ENCODE measurements at regions not wholly inside any gene's neighbourhood (a gene's known extent, or its start where the extent isn't known, plus 50 kb on each side); places are given as distances from the start of the nearest gene placed in this dataset.

DNA sequence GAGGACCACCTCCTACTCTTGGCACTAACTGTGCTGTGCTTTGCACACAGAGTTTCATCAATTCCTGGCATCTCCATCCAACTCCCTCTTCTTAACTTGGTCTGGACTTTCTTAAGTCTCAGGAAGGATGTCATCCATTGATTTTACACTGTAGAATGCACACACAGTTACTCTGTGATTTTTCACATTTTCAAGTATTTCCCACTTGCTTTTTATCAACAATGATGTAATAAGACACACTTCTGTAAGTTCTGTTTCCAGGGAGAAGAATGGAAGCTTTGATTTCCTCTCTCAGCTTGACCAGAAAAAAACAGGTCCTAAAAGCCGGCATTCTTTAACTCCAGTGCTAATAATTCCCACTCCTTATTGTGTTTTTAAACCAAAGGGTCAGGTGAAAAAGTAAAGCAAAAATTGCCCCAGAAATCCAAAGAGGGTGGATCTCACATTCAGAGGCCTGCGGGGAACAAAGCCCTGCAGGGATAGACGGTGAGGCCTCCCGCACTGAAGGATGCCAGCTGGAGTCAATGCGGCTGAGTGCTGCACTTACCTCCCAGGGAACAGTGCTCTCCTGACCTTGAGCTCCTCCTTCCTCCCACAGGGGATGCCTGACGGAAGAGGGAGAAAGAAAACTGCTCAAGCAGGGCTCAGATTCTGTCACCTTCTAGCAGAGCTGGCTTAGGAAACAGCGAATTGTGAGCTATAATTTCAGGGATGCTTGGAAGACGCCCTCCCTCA, 83.1 kb downstream of the PDCL3 start:
- no peak overlapping the region for H3K4me3 ChIP-seq (ENCODE audit: low read length in 2 of 2)
- H2AFZ ChIP-seq (ENCODE audit: low read length) = peak overlapping the region; percentile 66
- H2AK5ac ChIP-seq (ENCODE audit: low read depth, low read length) = no peak overlapping the region
- H4K8ac ChIP-seq (ENCODE audit: low read depth, low read length) = no peak overlapping the region
- no peaks in the 10 kb centered on the region for H3K27me3 ChIP-seq (ENCODE audit: control insufficient read depth in 3 of 3, insufficient read depth in 3 of 3, low read depth in 1 of 3, low read length in 3 of 3)
- no peak overlapping the region for H3K9ac ChIP-seq (ENCODE audit: low read depth, low read length, poor library complexity)
- no CpG with 5 or more reads among the region's 8 CpGs for WGBS, 2 donors (ENCODE audit: extremely low coverage in 2 of 2, insufficient read length in 2 of 2, insufficient replicate concordance in 1 of 2)
- H3K18ac ChIP-seq (ENCODE audit: low read length) = no peak overlapping the region
- H3K4me1 ChIP-seq (ENCODE audit: control insufficient read depth in 2 of 2, insufficient read depth in 1 of 2, low read depth in 1 of 2, low read length in 2 of 2) = peaks cover 3 to 15% of the 10 kb centered on the region in 2 donors
- H3K4me2 ChIP-seq (ENCODE audit: insufficient read depth, low read length, poor library complexity, severe bottlenecking) = no peak overlapping the region
- DNase-seq (ENCODE audit: low spot score) = no peak
- no peak overlapping the region for H2BK5ac ChIP-seq (ENCODE audit: low read length)
- H3K14ac ChIP-seq (ENCODE audit: low read length) = no peak overlapping the region
- no peak overlapping the region for H4K91ac ChIP-seq (ENCODE audit: low read depth, low read length, poor library complexity)
- H3K36me3 ChIP-seq (replicated peaks in 1 of 2; ENCODE audit: control insufficient read depth in 2 of 2, insufficient read depth in 2 of 2, low read length in 2 of 2) = no peaks in the 10 kb centered on the region
- H3K4ac ChIP-seq (ENCODE audit: low read length) = no peak overlapping the region
- no peak overlapping the region for H3K23ac ChIP-seq (ENCODE audit: low read depth, low read length, poor library complexity)
- no peak overlapping the region for H2BK15ac ChIP-seq (ENCODE audit: low read length)
- H2BK120ac ChIP-seq (ENCODE audit: low read depth, low read length) = no peak overlapping the region
- H3K79me1 ChIP-seq (ENCODE audit: low read depth, low read length) = no peaks in the 10 kb centered on the region
- H3K9me3 ChIP-seq (replicated peaks in 1 of 2; ENCODE audit: control insufficient read depth in 2 of 2, insufficient read depth in 1 of 2, low read depth in 1 of 2, low read length in 2 of 2) = peaks cover 2 to 6% of the 10 kb centered on the region in 2 donors
- no peak overlapping the region for H3K27ac ChIP-seq (replicated peaks; ENCODE audit: low read length)
- no peak overlapping the region for H2BK12ac ChIP-seq (ENCODE audit: low read length)

GRCh38 chr2:100647709-100648108, 84.9 kb downstream of the PDCL3 start:
- H3K36me3 ChIP-seq (replicated peaks in 1 of 2; ENCODE audit: control insufficient read depth in 2 of 2, insufficient read depth in 2 of 2, low read length in 2 of 2) = no peaks in the 10 kb centered on the region
- H3K4me2 ChIP-seq (ENCODE audit: insufficient read depth, low read length, poor library complexity, severe bottlenecking) = no peak overlapping the region
- no peak overlapping the region for H4K8ac ChIP-seq (ENCODE audit: low read depth, low read length)
- no peak overlapping the region for H3K4ac ChIP-seq (ENCODE audit: low read length)
- no peak overlapping the region for H2BK5ac ChIP-seq (ENCODE audit: low read length)
- H2AFZ ChIP-seq (ENCODE audit: low read length) = no peak overlapping the region
- H4K91ac ChIP-seq (ENCODE audit: low read depth, low read length, poor library complexity) = no peak overlapping the region
- WGBS, 2 donors (ENCODE audit: extremely low coverage in 2 of 2, insufficient read length in 2 of 2, insufficient replicate concordance in 1 of 2) = no CpG with 5 or more reads among the region's 1 CpG
- H2BK15ac ChIP-seq (ENCODE audit: low read length) = no peak overlapping the region
- H3K4me1 ChIP-seq (ENCODE audit: control insufficient read depth in 2 of 2, insufficient read depth in 1 of 2, low read depth in 1 of 2, low read length in 2 of 2) = peaks cover 1 to 10% of the 10 kb centered on the region in 2 donors
- no peak overlapping the region for H3K18ac ChIP-seq (ENCODE audit: low read length)
- no peaks in the 10 kb centered on the region for H3K27me3 ChIP-seq (ENCODE audit: control insufficient read depth in 3 of 3, insufficient read depth in 3 of 3, low read depth in 1 of 3, low read length in 3 of 3)
- no peaks in the 10 kb centered on the region for H3K79me1 ChIP-seq (ENCODE audit: low read depth, low read length)
- H2AK5ac ChIP-seq (ENCODE audit: low read depth, low read length) = no peak overlapping the region
- no peak for DNase-seq (ENCODE audit: low spot score)
- no peak overlapping the region for H3K14ac ChIP-seq (ENCODE audit: low read length)
- H3K23ac ChIP-seq (ENCODE audit: low read depth, low read length, poor library complexity) = no peak overlapping the region
- no peak overlapping the region for H3K27ac ChIP-seq (replicated peaks; ENCODE audit: low read length)
- peaks cover 2 to 6% of the 10 kb centered on the region in 2 donors for H3K9me3 ChIP-seq (replicated peaks in 1 of 2; ENCODE audit: control insufficient read depth in 2 of 2, insufficient read depth in 1 of 2, low read depth in 1 of 2, low read length in 2 of 2)
- no peak overlapping the region for H2BK120ac ChIP-seq (ENCODE audit: low read depth, low read length)
- H2BK12ac ChIP-seq (ENCODE audit: low read length) = no peak overlapping the region
- no peak overlapping the region for H3K9ac ChIP-seq (ENCODE audit: low read depth, low read length, poor library complexity)
- H3K4me3 ChIP-seq (ENCODE audit: low read length in 2 of 2) = no peak overlapping the region

DNA sequence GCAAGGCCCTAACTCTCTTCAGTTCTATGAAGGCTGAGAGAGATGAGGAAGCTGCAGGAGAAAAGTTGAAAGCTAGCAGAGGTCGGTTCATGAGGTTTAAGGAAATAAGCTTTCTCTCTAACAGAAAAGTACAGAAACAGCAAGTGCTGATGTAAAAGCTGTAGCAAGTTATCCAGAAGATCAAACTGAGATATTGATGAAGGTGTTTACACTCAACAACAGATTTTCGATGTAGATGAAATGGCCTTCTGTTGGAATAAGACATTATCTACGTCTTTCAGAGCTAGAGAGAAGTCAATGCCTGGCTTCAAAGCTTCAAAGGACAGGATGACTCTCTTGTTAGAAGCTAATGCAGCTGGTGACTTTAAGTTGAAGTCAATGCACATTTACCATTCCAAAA, 87.4 kb downstream of the PDCL3 start:
- no peak overlapping the region for H2AK5ac ChIP-seq (ENCODE audit: low read depth, low read length)
- H4K91ac ChIP-seq (ENCODE audit: low read depth, low read length, poor library complexity) = no peak overlapping the region
- no peak overlapping the region for H3K4me2 ChIP-seq (ENCODE audit: insufficient read depth, low read length, poor library complexity, severe bottlenecking)
- H3K9me3 ChIP-seq (replicated peaks in 1 of 2; ENCODE audit: control insufficient read depth in 2 of 2, insufficient read depth in 1 of 2, low read depth in 1 of 2, low read length in 2 of 2) = peaks cover 2 to 6% of the 10 kb centered on the region in 2 donors
- no peaks in the 10 kb centered on the region for H3K27me3 ChIP-seq (ENCODE audit: control insufficient read depth in 3 of 3, insufficient read depth in 3 of 3, low read depth in 1 of 3, low read length in 3 of 3)
- H3K27ac ChIP-seq (replicated peaks; ENCODE audit: low read length) = no peak overlapping the region
- H2BK15ac ChIP-seq (ENCODE audit: low read length) = no peak overlapping the region
- H2BK120ac ChIP-seq (ENCODE audit: low read depth, low read length) = no peak overlapping the region
- no peak overlapping the region for H3K4ac ChIP-seq (ENCODE audit: low read length)
- H3K4me1 ChIP-seq (ENCODE audit: control insufficient read depth in 2 of 2, insufficient read depth in 1 of 2, low read depth in 1 of 2, low read length in 2 of 2) = peaks cover 1 to 10% of the 10 kb centered on the region in 2 donors
- H3K23ac ChIP-seq (ENCODE audit: low read depth, low read length, poor library complexity) = no peak overlapping the region
- no peak for DNase-seq (ENCODE audit: low spot score)
- no peaks in the 10 kb centered on the region for H3K36me3 ChIP-seq (replicated peaks in 1 of 2; ENCODE audit: control insufficient read depth in 2 of 2, insufficient read depth in 2 of 2, low read length in 2 of 2)
- no peak overlapping the region for H4K8ac ChIP-seq (ENCODE audit: low read depth, low read length)
- no peak overlapping the region for H3K9ac ChIP-seq (ENCODE audit: low read depth, low read length, poor library complexity)
- H2BK12ac ChIP-seq (ENCODE audit: low read length) = no peak overlapping the region
- H3K18ac ChIP-seq (ENCODE audit: low read length) = no peak overlapping the region
- no peaks in the 10 kb centered on the region for H3K79me1 ChIP-seq (ENCODE audit: low read depth, low read length)
- no peak overlapping the region for H2BK5ac ChIP-seq (ENCODE audit: low read length)
- H3K14ac ChIP-seq (ENCODE audit: low read length) = no peak overlapping the region
- no peak overlapping the region for H2AFZ ChIP-seq (ENCODE audit: low read length)
- no CpG with 5 or more reads among the region's 3 CpGs for WGBS, 2 donors (ENCODE audit: extremely low coverage in 2 of 2, insufficient read length in 2 of 2, insufficient replicate concordance in 1 of 2)
- no peak overlapping the region for H3K4me3 ChIP-seq (ENCODE audit: low read length in 2 of 2)

DNA sequence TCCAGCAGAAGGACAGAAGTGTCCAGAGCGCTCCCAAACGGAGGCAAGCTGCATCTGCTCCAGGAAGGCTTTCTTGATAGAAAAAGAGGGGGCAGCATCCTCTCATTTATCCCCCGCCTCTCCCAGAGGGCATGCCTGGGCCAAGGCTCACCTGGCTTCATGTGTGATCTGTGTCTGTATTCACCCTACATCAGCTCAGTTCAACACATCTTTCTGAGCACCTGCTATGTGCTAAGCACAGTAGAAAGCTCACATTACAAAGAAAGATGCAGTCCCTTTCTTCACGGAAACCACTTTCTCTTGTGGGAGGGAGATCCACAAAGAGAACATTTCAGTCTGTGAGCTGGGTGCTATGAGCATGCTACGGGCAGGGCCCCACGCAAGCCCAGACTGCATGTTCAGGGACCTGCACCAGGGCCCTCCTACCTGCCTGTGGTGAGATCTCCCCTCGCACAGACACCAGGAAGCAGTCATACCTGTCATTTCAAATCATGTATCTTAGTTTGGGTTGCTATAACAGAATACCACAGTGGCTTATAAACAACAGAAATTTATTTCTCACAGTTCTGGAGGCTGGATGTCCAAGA, 90.7 kb downstream of the PDCL3 start:
- Histone ChIP-seq H3K27ac (replicated peaks; ENCODE audit: low read length) (no peak overlapping the region), H3K9ac (ENCODE audit: low read depth, low read length, poor library complexity) (no peak overlapping the region), H3K18ac (ENCODE audit: low read length) (no peak overlapping the region), H3K27me3 (ENCODE audit: control insufficient read depth in 3 of 3, insufficient read depth in 3 of 3, low read depth in 1 of 3, low read length in 3 of 3) (no peaks in the 10 kb centered on the region), H3K9me3 (replicated peaks in 1 of 2; ENCODE audit: control insufficient read depth in 2 of 2, insufficient read depth in 1 of 2, low read depth in 1 of 2, low read length in 2 of 2) (peaks cover 0 to 3% of the 10 kb centered on the region in 2 donors), H2BK120ac (ENCODE audit: low read depth, low read length) (no peak overlapping the region), H4K91ac (ENCODE audit: low read depth, low read length, poor library complexity) (no peak overlapping the region), H2BK12ac (ENCODE audit: low read length) (no peak overlapping the region), H2BK5ac (ENCODE audit: low read length) (no peak overlapping the region), H3K79me1 (ENCODE audit: low read depth, low read length) (no peaks in the 10 kb centered on the region), H3K4me2 (ENCODE audit: insufficient read depth, low read length, poor library complexity, severe bottlenecking) (no peak overlapping the region), H3K4me1 (ENCODE audit: control insufficient read depth in 2 of 2, insufficient read depth in 1 of 2, low read depth in 1 of 2, low read length in 2 of 2) (no peaks in the 10 kb centered on the region), H3K23ac (ENCODE audit: low read depth, low read length, poor library complexity) (no peak overlapping the region), H2BK15ac (ENCODE audit: low read length) (no peak overlapping the region), H2AFZ (ENCODE audit: low read length) (no peak overlapping the region), H3K14ac (ENCODE audit: low read length) (no peak overlapping the region), H3K4me3 (ENCODE audit: low read length in 2 of 2) (no peak overlapping the region), H2AK5ac (ENCODE audit: low read depth, low read length) (no peak overlapping the region), H4K8ac (ENCODE audit: low read depth, low read length) (no peak overlapping the region), H3K4ac (ENCODE audit: low read length) (no peak overlapping the region), H3K36me3 (replicated peaks in 1 of 2; ENCODE audit: control insufficient read depth in 2 of 2, insufficient read depth in 2 of 2, low read length in 2 of 2) (no peaks in the 10 kb centered on the region)
- no CpG with 5 or more reads among the region's 7 CpGs for WGBS, 2 donors (ENCODE audit: extremely low coverage in 2 of 2, insufficient read length in 2 of 2, insufficient replicate concordance in 1 of 2)
- DNase-seq (ENCODE audit: low spot score) = no peak

All from neuronal stem cell (in vitro differentiated cells).